ENCODE measurements at regions not wholly inside any gene's neighbourhood (a gene's known extent, or its start where the extent isn't known, plus 50 kb on each side); places are given as distances from the start of the nearest gene placed in this dataset.

DNA sequence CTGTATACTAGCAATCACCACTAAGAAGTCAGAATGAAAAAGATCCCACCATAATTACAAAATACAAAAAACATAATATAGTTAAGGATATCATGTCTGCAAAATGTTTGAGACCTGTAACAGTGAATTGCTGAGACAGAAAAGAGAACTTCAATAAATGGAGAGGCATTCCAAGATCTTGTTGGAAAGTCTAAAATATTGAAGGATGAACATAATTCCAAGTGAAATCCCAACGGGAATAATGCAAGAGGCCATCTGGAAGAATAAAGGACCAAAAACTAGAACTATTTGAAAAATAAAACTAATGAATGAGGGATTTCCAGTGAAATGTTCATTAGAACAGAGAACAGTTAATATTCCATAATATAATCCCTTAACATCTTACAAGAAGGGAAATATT is 110.9 kb downstream of the COL6A6 start:
- no peak for DNase-seq
- intact Hi-C loops (cut with DNase I; ENCODE audit: low total_unique reads) = no loop called here
- Histone ChIP-seq H3K27ac (no peak overlapping the region), H3K4me3 (no peak overlapping the region), H3K36me3 (no peaks in the 10 kb centered on the region), H3K4me1 (no peaks in the 10 kb centered on the region), H3K9me3 (no peaks in the 10 kb centered on the region), H3K27me3 (no peaks in the 10 kb centered on the region)
- TF ChIP-seq, protein P1, sequence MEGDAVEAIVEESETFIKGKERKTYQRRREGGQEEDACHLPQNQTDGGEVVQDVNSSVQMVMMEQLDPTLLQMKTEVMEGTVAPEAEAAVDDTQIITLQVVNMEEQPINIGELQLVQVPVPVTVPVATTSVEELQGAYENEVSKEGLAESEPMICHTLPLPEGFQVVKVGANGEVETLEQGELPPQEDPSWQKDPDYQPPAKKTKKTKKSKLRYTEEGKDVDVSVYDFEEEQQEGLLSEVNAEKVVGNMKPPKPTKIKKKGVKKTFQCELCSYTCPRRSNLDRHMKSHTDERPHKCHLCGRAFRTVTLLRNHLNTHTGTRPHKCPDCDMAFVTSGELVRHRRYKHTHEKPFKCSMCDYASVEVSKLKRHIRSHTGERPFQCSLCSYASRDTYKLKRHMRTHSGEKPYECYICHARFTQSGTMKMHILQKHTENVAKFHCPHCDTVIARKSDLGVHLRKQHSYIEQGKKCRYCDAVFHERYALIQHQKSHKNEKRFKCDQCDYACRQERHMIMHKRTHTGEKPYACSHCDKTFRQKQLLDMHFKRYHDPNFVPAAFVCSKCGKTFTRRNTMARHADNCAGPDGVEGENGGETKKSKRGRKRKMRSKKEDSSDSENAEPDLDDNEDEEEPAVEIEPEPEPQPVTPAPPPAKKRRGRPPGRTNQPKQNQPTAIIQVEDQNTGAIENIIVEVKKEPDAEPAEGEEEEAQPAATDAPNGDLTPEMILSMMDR (IDR thresholded peaks at IDR 0.05) = no peak

All from tibial artery (tissue), 4 donors.